ENCODE measurements at regions not wholly inside any gene's neighbourhood (a gene's known extent, or its start where the extent isn't known, plus 50 kb on each side); places are given as distances from the start of the nearest gene placed in this dataset.
"Not testable (repeated sequence)": the region's sequence is repeated elsewhere in the genome, so short reads cannot be mapped to it uniquely, and the experiment has no call there.

DNA sequence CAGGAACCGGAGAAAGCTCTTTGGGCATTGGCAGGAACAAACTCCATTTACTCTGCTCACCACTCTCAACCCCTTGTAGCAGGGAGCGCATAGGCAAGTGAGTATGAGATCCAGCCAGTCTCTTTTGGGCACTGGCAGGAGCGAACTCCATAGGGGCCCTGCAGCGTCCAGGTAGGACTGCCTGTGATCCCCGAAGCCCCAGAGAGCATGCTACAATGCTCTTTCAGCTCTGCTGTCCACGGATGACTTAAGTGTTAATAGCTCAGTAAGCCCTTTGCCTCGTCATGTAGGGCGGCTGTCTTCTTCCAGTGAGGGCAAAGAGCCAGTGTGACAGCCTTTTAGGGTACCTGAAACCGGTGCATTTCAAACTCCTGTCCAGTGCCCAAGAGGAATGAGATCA lies 1525.6 kb upstream of the RAG2 start:
- no peak for DNase-seq

GRCh38 chr11:38116616-38117015 lies 1518.6 kb upstream of the RAG2 start:
- DNase-seq, result not testable (repeated sequence)

DNA sequence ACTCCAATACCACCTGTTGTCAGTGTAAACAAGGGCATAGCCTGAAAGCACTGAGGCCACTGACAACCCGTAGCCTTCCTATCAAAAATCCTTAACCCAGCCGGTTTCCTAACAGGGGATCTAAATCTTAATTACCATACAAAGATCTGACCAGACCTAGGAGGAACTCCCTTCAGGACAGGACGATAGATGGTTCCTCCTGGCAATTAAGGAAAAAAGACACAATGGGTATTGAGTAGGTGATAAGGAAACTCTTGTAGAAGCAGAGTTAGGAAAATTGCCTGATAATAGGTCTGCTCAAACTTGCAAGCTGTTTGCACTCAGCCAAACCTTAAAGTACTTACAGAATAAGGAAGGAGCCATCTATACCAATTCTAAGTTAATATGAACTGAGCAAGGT lies 1517.3 kb upstream of the RAG2 start:
- DNase-seq, result not testable (repeated sequence)

DNA sequence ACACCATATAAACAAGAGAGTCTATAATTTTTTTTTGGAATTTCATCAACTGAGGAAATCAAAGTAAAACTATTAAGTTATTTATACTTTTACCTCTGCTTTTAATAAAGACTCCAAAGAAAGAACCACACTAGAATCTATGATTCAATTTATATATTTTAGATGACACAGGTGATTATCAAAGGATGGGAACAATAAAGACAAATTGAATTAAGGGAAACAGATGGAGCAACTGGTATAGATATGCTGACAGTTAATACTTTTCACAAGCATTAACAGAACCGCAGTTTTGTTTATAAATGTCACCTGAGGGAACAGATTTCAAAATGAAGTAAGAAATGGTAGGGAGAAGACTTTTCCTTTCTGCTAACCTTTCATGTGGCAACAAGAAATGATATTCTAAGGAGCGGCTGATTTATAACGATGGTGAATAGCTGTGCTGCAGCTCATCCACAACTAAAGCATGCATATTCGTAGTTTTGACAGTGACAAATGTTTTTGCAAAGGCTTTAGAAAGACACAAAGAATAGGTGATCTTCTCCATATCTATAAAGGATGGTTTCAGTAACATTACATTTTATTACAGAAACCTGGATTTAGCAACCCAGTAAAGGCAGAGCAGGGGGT lies 1502.9 kb upstream of the RAG2 start:
- no peak for DNase-seq

GRCh38 chr11:38095268-38095667 lies 1497.2 kb upstream of the RAG2 start:
- no peak for DNase-seq

DNA sequence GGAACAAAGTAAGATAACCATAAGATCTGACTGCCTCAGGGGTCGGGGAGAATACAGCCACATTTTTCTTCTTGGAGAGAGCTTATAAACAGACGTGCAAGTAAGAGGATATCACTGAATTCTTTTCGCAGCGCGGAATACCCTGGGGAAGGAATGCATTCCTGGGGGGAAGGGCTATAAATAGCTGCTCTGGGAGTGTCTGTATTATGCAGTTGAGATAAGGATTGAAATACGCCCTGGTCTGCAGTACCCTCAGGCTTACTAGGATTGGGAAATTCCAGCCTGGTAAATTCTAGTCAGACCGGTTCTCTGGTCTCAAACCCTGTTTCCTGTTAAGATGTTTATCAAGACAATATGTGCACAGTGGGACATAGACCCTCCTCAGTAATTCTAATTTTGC lies 1491.7 kb upstream of the RAG2 start:
- DNase-seq, result no peak

- DNase-seq, result no peak
These were observed 1462.9 kb upstream of the RAG2 start for GRCh38 chr11:38060920-38061319.

GRCh38 chr11:38060136-38060535 lies 1462.1 kb upstream of the RAG2 start:
- no peak for DNase-seq

DNA sequence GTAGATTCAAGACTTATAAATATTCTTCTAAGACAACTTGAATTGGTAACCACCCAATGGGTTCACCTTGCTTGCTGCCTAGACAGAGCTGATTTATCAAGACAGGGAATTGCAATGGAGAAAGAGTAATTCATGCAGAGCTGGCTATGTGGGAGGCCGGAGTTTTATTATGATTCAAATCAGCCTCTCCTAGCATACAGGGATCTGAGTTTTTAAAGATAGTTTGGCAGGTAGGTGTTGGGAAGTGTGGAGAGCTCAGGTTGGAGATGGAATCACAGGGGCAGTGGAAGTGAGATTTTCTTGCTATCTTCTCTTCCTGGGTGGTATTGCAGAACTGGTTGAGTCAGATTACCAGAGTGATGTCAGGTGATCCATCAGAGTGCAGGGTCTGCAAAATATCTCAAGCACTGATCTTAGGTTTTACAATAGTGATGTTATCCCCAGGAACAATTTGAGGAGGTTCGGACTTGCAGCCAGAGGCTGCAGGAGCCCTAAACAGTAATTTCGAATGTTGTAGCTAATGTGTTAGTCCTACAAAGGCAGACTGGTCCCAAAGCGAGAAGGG lies 1448.6 kb upstream of the RAG2 start:
- no peak for DNase-seq

DNA sequence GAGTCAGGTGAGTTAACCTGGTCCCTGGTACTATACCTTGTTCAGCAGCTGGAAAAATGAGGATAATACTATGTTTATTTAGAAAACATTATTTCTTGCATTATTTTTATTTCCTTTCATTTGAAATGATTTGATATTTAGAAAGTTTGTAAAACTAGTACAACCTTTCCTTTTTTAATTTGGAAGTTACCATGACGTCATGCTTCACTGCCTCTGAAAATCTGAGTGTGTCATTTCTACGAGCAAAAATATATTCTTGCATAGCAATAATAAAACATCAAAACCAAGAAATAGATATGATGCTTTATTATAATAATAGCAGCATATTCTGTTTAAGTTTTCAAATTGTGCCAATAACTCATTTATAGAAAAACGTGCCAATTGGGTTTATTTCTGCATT lies 1445.0 kb upstream of the RAG2 start:
- no peak for DNase-seq

DNA sequence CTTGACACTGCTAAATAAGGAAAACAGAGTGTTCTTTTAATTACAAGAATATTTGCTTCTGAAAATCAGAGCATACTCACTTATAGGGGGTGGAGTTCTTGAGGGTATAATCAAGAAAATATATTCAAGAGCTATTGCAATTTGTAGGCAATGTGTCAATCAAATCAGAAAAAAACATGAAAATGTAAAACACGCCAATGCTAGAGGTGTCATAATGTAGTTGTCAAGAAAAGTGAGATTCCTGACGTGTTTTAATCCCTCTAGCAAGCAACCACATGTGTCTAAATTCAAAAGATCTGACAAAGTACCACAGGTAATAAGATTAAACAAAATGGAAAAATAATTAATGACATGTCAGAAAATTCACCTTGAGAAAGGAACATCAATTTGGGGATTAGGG lies 1440.7 kb upstream of the RAG2 start:
- DNase-seq, result no peak

DNA sequence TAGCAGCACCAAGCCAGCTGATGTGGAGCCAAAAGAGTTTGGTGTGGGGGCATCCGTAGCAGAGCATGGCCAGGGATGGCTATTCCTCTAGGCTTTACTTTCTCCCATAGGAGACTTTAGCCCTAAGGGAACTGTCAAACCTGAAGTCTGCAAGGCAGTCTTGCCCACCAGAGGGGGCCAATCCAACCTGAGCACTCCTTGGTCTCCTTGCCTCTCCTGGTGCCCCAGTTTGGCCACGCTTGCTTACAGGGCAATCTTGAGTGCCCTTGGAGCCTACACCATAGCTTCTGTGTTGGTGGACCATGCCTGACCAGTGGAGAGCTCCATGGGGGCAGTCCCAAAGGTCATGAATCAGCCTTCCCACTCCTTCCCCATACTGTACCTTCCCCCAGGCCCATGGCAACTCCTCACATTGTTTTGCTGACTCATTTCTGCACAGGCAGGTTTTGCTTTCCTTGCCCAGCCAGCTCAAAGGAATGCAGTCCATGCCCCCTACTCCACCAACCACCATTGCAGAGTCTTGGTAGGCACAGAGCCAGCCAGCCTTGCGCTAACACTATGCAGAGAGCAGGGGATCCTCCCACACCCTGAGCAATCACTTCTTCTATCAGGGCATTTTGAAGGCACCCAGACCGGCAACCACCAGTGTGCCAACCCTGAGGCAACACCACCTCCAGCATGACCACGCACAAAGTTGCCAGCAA lies 1421.2 kb upstream of the RAG2 start:
- no peak for DNase-seq

DNA sequence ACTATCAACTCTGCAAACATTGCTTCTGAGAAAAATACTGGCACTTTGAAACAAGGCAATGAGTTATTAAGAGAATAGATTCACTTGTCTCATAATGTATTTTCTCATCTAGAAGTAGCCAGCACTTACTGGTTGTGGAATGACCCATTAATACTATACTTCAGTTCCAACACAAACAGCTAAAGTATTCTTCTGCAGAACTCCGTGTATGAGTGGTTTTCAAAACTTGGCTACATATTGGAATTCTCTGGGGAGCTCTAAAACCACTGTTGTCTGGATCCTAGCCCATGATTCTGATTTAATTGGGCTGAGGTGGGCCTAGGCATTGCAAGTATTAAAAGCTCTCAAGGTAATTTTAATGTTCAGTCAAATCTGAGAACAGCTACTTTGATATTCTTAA lies 1416.4 kb upstream of the RAG2 start:
- no peak for DNase-seq

- DNase-seq, result no peak
These were observed 1415.1 kb upstream of the RAG2 start for GRCh38 chr11:38013157-38013556.

GRCh38 chr11:38011496-38011895 lies 1413.5 kb upstream of the RAG2 start:
- DNase-seq, result no peak

DNA sequence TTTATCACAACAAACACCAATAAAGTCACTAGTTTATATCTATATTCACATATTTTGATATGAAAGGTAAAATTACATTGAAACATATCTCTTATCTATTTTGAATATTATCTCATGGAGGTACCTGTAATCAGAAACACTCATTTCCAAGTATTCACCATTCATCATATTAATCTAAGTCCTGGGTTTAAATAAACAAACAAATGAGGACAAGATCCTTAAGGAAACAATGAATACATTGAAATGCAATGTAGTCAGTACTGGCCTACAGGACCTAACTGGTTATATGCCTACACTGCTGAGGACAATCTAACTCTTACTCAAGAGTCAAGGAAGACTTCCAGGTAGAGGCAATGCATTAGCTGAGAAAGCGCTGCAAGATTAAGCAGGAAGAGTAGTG lies 1411.9 kb upstream of the RAG2 start:
- DNase-seq, result no peak

DNA sequence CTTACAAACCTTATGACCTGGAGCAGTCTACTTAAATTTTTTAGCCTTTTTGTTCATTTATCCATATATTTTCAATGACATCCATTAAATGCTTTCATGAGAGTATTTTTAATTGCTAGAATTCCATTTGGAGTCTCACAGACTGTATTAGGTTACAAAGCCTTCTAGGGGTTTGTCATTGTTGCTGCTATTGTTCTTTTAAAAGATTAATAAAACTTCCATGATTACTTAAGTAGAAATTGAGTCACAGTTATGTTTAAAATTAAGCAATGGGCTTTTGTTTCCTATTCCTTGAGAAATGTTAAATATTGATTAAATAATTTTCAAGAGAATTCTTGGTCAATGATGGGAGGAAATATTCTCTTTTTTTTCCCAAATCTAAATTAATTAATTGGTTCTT lies 1408.4 kb upstream of the RAG2 start:
- no peak for DNase-seq

DNA sequence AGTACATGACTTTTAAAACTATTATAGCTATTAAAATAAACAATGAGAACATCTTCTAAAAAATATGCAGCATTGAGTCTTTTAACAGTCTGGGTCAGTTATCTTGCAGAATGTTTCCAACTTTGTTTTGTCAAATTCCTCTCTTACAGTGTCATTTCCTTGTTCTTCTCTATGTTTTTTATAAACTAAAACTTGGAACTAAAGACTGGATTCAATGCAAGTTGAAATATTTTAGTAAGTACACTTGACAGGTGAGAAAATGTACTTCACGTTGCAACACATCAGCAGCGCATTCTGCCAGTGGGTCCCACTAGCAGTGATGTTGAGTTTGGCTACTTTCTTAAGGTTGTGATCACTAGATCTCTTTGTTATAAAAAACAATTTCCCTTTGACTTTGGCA lies 1407.6 kb upstream of the RAG2 start:
- DNase-seq, result no peak

GRCh38 chr11:37999171-37999570 lies 1401.1 kb upstream of the RAG2 start:
- DNase-seq, result no peak

GRCh38 chr11:37995886-37996285 lies 1397.8 kb upstream of the RAG2 start:
- DNase-seq, result no peak

GRCh38 chr11:37988031-37988430 lies 1390.0 kb upstream of the RAG2 start:
- DNase-seq, result no peak

DNA sequence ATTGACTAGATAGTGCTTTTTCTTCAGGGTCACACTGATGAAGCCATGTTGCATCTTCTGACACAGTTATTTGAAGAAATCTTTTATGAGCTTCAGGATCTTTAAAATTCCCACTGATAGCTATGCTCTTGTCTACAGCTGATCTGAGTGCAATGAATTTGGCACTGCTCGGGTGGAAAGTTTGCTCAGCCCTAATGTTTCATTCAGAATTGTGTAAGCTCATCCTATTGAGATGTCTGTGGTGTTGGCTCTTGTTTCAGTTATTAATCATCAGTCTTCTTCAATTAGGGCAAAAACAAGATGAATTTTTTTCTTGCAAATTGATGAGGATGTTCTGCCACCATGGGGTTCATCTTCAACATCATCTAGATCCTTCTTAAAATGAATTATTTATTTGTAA lies 1387.0 kb upstream of the RAG2 start:
- DNase-seq, result no peak

- DNase-seq, result no peak
These were observed 1380.6 kb upstream of the RAG2 start for GRCh38 chr11:37978647-37979046.

GRCh38 chr11:37973941-37974340 lies 1375.9 kb upstream of the RAG2 start:
- no peak for DNase-seq

- no peak for DNase-seq
These were observed 1374.7 kb upstream of the RAG2 start for GRCh38 chr11:37972691-37973090.
